NCI-H446 treated with DMSO at 0.1 percent for 48 hours (cell line): ENCODE measurements at regions not wholly inside any gene's neighbourhood (a gene's known extent, or its start where the extent isn't known, plus 50 kb on each side); places are given as distances from the start of the nearest gene placed in this dataset.
"Not testable (repeated sequence)": the region's sequence is repeated elsewhere in the genome, so short reads cannot be mapped to it uniquely, and the experiment has no call there.

ENCODE experiments used
- DNase-seq: peaks from one replicate; lab custom pipeline; 2025; lab: John Stamatoyannopoulos, UW

DNA sequence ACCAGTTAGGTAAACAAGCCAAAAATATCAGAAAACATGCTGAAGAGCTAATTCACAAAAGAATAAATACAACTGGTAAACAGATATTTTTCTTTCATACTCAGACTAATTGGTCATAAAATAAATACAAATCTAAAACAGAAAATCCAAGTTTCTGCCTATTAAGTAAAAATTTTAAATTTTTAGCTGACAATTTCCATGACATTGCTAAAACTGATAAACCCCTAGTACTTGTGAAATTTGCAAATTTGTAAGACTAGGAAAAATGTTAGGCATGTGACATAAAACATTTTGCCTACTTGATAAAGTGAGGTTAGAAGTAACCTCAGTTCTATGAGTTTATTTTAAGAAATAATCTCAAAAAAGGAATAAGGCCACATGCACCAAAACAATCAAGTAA, 356.1 kb downstream of the LRATD1 start:
- DNase-seq = no peak

DNA sequence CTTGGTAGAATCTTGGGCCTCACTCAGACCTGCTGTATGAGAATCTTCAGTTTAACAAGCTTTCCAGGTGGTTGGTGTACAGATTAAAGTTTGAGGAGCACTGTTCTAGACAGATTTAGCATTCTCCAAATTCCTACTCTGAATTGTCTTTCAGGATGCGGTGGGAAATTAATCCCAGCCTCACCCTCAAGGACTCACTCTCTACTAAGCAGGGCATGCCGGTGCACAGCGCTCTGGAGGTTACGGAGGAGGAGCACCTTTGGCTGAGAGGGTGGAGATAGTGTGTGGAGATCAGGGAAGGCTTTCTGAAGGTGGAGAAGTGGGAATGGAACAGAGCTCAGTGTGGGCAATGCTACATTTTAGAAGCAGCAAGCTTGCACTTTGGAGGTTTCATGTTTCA, 359.2 kb downstream of the LRATD1 start:
- DNase-seq = no peak

DNA sequence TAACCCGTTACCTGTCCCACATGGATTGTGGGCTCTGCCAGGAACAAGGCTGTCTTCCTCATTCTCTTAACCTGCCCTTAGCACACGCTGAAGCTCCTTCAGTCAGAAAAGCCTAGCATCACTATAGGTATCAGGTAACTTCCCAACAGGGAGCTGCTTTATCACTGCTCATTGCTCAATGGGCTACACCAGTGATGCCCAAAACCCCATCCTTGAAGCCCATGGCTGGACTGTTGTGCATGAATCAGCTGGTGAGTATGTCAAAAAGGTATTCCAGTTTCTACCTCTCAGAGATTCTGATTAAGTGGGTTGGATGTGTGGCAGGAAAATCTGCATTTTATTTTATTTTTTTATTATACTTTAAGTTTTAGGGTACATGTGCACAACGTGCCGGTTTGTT, 362.2 kb downstream of the LRATD1 start:
- DNase-seq = no peak

DNA sequence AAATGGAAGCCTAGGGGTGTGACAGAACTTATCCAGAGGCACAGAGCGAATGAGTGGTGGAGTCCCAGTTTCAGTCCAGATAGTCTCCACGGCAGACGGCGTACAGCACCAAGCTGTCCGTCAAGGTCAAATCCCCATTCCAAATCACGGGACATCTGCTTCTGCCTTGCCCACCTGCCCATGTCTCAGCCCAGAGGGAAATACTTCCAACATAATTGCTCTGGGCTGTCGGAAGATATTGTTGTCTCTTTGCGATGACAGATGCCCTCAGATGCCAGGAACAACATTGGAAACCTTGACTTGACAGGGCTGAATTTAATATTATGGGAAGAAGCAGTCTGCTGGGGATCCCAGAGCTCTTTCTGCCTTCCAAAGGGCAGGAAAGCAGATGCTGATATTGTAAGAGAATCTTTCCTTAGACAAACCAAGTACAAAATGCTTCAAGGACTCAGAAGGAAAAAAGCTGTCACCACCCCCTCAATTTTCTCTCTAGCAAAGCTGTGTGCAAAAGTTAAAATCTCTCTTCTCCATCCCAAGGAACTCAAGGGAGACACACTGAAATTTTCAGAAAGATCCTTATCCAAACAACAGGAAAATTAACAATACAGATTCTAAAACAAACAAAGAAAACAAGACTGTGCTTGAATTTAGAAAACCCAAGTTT, 364.0 kb downstream of the LRATD1 start:
- peak; percentile 21 for DNase-seq

DNA sequence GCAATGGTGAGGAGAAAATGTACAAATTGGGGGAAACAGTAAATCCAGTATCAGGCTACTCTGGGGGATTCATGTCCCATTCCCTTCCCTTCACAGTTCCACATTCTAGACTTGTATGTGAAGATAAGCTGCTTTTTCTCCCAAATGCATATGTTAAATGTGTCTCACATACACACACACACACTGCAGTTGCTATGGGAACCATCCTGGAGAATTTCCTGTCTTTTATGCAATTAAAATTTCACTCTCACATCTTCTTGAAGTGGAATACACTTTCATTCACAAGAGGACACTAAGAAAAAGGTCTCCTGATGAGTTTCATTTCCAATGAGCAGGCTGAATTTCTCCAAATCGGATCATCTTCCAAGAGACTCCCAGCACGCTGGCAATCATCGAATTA, 366.0 kb downstream of the LRATD1 start:
- no peak for DNase-seq

DNA sequence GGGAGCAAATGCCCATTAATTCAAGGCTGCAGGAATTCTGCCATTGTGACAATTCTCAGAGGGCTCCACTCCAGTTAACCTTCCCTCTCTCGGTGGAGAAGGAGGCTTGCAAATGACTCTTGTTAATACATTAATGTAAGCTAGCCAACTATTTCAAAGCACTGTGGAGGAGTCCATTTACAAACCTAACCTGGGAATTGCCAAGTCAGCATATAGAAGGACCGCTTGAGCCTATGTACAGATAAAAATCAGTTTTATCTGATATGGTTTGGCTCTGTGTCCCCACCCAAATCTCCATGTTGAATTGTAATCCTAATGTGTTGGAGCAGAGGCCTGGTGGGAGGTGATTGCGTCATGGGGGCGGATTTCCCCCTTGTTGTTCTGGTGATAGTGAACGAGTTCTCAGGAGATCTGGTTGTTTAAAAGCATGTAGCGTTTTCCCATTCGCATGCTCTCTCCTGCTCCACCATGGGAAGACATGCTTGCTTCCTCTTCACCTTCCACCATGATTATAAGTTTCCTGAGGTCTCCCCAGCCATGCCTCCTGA, 366.7 kb downstream of the LRATD1 start:
- no peak for DNase-seq

DNA sequence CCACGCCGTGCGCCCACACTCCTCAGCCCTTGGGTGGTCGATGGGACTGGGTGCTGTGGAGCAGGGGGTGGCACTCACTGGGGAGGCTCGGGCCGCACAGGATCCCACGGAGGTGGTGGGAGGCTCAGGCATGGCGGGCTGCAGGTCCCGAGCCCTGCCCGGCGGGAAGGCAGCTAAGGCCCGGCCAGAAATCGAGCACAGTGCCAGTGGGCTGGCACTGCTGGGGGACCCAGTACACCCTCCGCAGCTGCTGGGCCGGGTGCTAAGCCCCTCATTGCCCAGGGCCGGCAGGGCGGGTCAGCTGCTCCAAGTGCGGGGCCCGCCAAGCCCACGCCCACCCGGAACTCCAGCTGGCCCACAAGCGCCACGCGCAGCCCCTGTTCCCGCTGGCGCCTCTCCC, 370.0 kb downstream of the LRATD1 start:
- DNase-seq = not testable (repeated sequence)

DNA sequence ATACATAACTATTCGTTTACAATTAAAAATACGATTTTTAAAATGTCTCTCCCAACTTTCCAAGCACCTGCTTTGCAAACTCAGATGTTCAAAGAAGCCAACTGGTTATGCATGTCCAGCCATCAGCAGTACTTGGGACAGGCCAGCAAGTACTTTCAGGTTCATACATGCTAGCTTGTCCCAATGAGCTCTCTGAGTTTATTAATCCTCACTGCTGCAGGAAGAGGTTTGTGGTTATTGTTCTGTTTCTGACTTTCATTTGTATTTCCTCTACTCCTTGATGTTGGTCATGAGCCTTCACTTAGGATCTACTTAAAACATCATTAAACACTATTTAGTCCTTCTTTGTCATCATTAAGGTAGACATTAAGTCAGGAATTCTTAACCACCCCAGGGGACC, 374.1 kb downstream of the LRATD1 start:
- DNase-seq = no peak

DNA sequence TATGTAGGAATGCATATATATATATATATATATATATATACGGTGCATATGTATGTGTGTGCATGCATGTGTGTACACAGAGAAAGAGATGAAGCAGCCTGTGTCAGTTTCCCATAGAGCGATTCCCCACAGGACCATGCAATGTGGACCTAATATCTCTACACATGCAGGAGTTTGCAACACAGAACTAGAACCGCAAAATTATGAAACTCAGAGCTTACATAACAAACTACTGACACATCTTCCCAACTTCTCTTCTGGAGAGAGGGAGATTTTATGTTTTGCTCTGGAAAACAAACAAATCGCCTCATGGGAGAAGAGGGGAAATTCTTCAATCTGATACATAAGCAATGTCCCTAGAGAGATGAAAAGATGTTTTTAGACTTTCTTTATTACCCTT, 377.2 kb downstream of the LRATD1 start:
- DNase-seq = no peak

DNA sequence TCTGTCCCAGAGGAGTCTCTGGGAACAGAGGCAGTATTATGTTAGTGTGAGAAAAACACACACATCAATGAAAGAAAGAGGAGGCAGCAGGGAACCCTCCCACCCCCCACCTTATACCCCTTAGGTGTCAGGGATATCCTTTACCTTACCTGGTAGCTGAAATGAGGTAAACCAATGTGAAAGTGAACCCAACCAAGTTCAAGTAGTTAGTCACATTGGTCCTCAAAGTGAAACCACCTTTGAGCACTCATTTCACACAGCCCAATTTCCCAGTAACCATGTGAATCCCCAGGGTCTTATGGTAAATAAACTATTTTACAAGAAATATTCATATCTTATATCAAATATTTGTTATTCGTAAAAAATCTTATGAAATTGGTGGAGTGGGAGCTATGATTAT, 377.8 kb downstream of the LRATD1 start:
- DNase-seq = no peak

DNA sequence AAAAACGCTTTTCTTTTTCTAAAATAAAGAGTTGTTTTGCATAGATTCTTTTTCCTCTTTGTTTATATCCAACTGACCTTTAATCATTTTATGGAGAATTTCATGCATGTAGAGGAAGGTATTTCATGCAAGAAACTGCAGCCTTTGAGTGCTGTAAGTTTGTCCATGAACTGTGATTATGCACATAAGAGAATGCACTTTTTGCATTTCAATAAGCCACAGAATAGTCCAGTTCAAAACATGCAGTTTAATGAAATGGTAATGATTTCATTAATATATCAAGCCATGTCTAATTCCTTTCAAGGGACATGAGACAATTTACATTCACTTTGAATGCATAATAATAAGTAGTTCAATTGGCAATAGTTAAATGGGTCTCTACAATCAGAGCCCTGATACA, 386.3 kb downstream of the LRATD1 start:
- DNase-seq = no peak

DNA sequence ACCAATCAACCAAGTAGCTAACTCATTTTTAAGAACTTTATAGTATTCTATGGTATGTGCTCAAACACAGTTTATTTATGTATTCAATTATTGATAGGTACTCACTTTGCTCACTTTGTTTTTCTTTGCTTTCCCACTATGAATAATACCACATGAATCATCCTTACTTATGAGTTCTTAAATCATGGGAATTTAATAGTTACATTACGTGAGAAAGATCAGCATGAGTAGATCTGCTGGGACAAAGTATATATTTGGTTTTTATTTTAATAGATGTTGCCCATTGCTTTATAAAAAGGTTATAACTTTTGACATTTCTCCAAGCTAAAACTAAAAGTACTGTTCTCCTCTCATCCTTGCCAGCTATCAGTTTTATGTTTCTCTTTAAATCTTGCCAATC, 390.7 kb downstream of the LRATD1 start:
- no peak for DNase-seq

DNA sequence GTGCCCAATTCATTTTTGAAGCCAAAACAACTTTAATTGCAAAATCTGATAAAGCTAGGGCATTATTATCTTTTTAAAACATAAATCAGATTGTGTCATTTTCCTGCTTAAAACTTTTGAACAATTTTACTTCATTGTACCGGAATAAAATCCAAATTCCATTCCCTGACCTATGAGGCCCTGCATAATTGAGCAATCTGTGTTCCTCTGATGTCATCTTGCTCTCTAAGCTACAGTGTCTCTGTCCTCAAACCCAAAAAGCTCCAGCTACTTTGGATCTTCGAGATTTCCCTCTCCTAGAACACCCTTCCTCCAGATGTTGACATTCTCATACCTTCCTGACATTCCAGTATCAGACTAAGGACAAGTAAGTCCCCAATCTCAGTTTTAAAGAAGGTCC, 395.9 kb downstream of the LRATD1 start:
- DNase-seq = no peak

DNA sequence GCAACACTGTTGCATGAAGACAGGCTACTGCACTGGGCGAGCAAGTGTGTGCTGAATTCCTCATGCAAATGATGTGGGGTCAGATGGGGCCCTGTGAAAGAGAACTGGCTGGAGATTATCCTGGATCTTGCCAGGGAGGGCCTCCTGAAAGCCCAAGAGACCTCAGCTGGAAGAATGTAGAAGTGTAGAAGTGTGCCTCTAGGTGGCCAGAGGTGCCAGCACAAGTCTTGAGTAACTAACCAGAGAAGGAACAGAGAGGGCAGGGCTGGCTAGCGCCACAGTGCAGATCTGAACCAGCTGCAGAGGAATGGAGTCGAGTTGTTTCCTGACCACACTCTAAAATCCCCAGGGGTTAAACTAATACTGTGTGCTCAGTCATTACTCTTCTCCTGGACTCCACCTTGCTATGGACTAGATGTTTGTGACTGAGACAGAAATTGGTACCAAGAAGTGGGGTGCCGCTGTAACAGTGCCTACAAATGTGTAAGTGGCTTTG, 399.3 kb downstream of the LRATD1 start:
- DNase-seq = no peak

DNA sequence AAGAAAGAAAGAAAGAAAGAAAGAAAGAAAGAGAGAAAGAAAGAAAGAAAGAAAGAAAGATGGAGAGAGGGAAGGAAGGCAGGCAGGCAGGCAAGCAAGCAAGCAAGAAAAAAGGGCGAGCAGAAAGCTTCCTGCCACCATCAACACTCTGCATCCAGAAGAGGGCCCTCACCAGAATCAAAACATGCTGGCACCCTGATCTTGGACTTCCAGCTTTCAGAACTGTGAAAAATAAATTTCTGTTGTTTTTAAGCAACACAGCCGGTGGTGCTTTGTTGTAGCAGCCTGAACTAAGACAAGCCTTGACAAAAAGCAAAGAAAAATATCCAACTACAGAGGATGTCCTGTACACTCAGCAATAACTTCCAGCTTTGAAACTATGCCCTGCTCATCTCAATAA, 401.7 kb downstream of the LRATD1 start:
- DNase-seq = no peak

DNA sequence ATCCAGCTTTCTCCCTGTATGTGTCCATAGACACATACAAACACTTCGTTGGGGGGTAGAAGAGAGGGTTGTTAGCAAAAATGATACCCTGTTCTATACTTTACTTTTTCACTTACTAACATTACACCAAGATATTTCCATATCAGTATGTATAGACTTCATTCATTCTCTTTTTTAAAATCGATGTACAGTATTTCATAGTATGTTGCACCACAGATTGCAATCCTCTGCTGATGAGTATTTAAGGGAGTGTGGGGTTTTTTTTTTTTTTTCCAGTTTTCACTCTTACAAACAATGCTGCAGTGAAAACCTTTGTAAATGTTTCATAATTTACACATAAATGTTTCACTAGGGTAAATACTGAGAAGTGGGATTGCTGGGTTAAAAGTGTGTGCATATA, 402.3 kb downstream of the LRATD1 start:
- DNase-seq = no peak

DNA sequence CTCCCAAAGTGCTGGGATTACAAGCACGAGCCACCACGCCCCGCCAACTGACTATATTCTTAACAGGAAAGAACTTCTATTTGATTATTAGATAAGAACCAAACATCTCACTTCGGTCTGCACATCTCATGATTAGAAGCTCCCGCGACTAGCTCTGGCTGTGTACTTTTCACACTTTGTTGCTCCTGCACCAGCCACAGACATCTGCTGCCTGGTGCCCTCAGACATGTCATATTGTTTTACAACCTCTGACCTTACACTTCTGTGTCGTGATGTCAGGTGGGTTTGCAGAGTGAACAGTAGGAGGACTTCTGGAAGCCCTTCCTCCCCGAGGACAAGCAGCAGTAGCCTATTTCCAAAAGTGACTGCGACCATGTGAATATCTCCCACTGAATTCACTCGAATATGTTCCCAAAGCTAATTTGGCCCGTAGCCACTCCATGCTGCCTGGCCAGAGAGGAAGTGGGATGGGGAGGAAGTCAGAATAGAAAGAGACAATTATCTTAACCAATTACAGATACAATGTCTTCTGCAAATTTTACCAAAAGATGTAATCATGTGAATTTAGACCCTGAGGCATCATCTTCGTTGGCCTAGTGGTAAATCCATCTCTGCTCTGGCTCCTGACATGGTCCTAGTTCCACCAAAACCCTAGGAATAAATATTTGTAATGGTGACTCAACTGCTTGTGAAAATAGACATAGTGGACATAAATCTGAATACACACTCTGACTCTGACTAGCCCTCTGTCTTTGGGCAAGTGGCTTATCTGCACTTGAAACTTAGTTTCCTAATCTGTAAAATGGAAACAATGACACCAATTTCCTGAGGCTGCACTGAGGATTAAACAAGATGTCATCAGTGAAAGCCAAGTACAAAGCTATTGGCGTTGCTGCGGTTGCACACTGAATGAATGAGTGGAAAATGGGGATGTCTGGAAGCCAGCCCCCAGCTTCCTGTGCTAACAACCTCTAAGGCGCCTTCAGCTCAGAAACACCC, 406.1 kb downstream of the LRATD1 start:
- DNase-seq = no peak

DNA sequence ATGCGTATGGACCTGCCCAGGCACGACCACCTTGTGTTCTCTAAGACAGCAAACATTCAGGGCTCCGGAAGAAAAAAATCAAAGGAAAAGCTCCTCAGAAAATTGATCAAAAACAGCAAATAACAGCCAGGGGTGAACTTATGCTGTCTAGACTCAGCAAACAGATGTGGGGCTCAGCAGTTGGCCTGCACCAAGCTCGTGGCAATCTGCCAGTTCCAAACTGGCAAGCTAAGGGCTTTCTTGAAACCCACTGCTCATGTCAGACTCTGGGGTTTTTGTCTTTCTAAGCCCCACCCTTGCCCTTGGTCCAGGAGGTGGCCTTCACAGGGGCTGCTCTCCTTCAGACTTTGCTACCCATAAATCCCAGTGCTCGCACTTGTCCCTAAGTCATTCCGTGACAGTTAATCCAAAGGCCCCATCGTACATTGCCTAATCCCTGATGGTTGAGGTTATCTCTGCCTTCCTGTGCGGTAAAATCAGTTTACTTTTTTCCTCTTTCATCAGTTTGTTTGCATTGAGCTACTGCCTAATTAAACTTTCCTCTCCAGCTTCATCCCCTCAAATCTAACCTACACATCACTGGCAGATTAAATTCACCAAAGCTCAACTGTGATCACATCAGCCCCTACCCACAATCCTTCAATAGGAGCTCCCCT, 408.0 kb downstream of the LRATD1 start:
- DNase-seq = peak; percentile 56

DNA sequence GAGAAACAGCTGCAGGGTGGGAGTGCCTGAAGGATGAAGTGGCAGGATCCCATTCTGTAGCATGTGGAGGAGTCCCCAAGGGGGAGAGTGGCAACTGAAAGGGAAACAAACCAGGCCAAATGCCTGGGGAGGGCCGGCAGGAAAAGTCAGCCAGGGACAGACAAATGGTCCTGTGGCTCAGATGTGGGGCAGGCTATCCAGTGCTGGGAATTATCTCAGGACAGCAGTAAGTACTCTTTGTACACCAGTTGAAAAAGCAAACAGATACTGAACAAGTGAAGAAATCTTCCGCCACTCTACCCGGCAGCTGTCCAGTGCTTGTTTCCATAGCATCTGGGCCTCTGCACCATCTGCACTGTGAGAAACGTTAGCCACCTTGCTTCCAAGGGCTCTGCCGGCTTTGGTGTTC, 408.9 kb downstream of the LRATD1 start:
- DNase-seq = peak; percentile 34

DNA sequence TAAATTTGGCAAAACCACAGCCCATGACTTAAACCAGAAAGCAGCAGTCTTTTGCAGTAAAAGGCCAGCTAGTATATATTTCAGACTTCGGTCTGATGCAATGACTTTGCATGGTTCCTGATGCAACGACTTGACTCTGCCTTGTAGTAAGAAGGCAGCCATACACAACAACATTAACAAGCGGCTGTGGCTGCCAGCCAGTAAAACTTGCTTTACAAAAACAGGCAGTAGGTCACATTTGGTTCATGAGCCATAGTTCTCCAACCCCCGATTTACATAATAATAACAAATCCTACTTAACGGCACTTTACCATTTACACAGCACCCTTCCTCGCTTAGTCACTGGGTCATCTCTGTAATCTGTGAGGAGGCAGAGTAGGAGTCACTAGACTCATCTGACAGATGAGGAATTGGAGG, 410.3 kb downstream of the LRATD1 start:
- DNase-seq = peak; percentile 88

DNA sequence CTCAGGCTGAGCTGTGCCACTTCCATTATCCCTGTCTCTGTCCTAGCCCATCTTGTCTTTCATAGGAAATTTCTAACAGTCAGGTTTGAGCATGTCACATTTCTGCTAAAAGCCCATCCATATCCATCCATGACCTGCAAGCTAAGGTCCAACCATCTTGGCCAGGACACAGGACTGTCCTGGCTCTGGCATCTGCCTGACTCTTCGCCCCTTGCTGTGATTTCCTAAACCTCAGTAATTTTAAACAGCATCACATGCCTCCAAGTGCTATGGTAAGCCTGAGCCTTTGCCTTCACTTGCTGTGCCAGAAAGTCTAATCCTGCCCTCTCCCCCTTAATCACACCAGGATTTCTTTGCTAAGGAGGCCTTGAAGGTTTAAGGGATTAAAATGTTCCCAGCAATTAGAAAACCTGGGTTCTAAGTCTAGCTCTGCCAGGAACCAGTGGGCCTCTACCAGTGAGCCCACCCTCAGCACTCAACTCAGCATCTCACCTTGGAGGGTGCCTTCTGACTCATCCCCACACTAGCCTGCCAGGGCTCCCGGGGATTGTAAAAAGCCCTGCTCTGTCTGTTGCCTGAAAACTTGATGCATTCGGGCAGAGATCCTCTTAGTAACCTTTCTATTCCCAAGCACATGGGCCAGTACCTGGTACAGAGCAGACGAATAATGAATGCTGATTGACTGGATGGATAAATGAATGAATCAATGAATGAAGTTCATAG, 411.0 kb downstream of the LRATD1 start:
- peak; percentile 27 for DNase-seq

DNA sequence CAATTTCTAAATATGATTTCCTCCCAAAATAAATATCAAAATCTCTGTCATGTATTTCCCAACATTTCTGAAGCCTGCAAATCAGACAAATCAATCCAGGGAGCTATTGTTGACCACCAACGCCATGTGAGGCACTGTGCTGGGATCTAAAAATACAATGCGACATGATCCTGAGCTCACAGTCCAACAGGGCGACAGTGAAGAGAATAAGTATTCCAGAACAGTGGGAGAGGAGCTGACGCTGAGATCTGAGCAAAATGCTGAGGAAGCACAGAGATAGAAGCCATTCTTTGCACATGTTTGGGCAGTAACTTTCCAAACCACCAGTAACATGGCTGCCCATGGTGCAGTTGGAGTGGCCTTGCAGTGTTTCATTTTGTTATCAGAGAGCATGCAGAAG, 412.5 kb downstream of the LRATD1 start:
- no peak for DNase-seq
